Stimulated activated CD8-positive, alpha-beta memory T cell treated with anti-CD3 and anti-CD28 coated beads, Interleukin-2, amount 100 ng/mL, for 48 hours (primary cell): ENCODE measurements at regions not wholly inside any gene's neighbourhood (a gene's known extent, or its start where the extent isn't known, plus 50 kb on each side); places are given as distances from the start of the nearest gene placed in this dataset.
A peak's percentile ranks its signal among the peaks of the same experiment; 100 is the strongest.

Experiments
- DNase-seq, 2 donors: peaks; one replicate each; pipeline ENCODE4 v3.0.0-alpha.2; 2020; ENCODE audit warnings: low read depth in 2 of 2

GRCh38 chr7:1286946-1287645 lies 54.4 kb downstream of the UNCX start:
- DNase-seq: no peak

- DNase-seq: no peak
Measured at GRCh38 chr7:1287752-1288201, 55.1 kb downstream of the UNCX start.

- DNase-seq: no peak
Measured at GRCh38 chr7:1288390-1288995, 55.8 kb downstream of the UNCX start.

GRCh38 chr7:1288996-1289551 lies 56.4 kb downstream of the UNCX start:
- no peak for DNase-seq

GRCh38 chr7:1289666-1290025 lies 57.0 kb downstream of the UNCX start:
- no peak for DNase-seq

- DNase-seq: peak in 1 of 2 donors; percentile 8
Measured at GRCh38 chr7:1290026-1290678, 57.5 kb downstream of the UNCX start.

GRCh38 chr7:1290679-1291356 lies 58.1 kb downstream of the UNCX start:
- DNase-seq: no peak

GRCh38 chr7:1291357-1291689 lies 58.7 kb downstream of the UNCX start:
- DNase-seq: no peak

GRCh38 chr7:1291845-1292765 lies 59.4 kb downstream of the UNCX start:
- no peak for DNase-seq

GRCh38 chr7:1292972-1293830 lies 60.5 kb downstream of the UNCX start:
- no peak for DNase-seq

GRCh38 chr7:1293950-1294411 lies 61.3 kb downstream of the UNCX start:
- no peak for DNase-seq

- no peak for DNase-seq
Measured at GRCh38 chr7:1295776-1296355, 63.2 kb downstream of the UNCX start.

GRCh38 chr7:1296356-1296981 lies 63.8 kb downstream of the UNCX start:
- DNase-seq: no peak

- DNase-seq: no peak
Measured at GRCh38 chr7:1297017-1297960, 64.6 kb downstream of the UNCX start.

GRCh38 chr7:1298051-1298930 lies 65.6 kb downstream of the UNCX start:
- DNase-seq: no peak

- DNase-seq: no peak
Measured at GRCh38 chr7:1298931-1299885, 66.5 kb downstream of the UNCX start.
